GM12872 (cell line): ENCODE measurements at regions not wholly inside any gene's neighbourhood (a gene's known extent, or its start where the extent isn't known, plus 50 kb on each side); places are given as distances from the start of the nearest gene placed in this dataset.

Experiments
- CTCF ChIP-seq: IDR thresholded peaks from 3 replicates; pipeline ENCODE4 v1.5.1; 2011; ENCODE audit warnings: low read depth, mild to moderate bottlenecking, low read length, moderate library complexity; ENCODE audit not compliant: insufficient read depth

- no peak for TF ChIP-seq CTCF
Measured at GRCh38 chr6:5869676-5870075, 137.0 kb downstream of the NRN1 start.

- no peak for TF ChIP-seq CTCF
Measured at GRCh38 chr6:5869261-5869660, 137.5 kb downstream of the NRN1 start.

- no peak for TF ChIP-seq CTCF
Measured at GRCh38 chr6:5866547-5867051, 140.1 kb downstream of the NRN1 start.

- no peak for TF ChIP-seq CTCF
Measured at GRCh38 chr6:5865506-5866031, 141.2 kb downstream of the NRN1 start.

GRCh38 chr6:5860849-5861248 is 145.9 kb downstream of the NRN1 start:
- no peak for TF ChIP-seq CTCF

GRCh38 chr6:5855787-5856470 is 150.8 kb downstream of the NRN1 start:
- TF ChIP-seq CTCF = no peak

- TF ChIP-seq CTCF = no peak
Measured at GRCh38 chr6:5854899-5855298, 151.8 kb downstream of the NRN1 start.
